C4-2B (cell line): ENCODE measurements at regions not wholly inside any gene's neighbourhood (a gene's known extent, or its start where the extent isn't known, plus 50 kb on each side); places are given as distances from the start of the nearest gene placed in this dataset.

Experiments
- H3K27ac ChIP-seq: fragments of 450-650 bp; 2 replicates; pipeline ENCODE4 v1.5.1; 2017
- CTCF ChIP-seq: fragments of 450-650 bp; conservative IDR thresholded peaks from 2 replicates; pipeline ENCODE4 v1.5.1; 2017; ENCODE audit warnings: mild to moderate bottlenecking
- ZFX ChIP-seq: fragments of 450-650 bp; IDR thresholded peaks from 2 replicates; pipeline ENCODE4 v1.6.1; 2017

GRCh38 chr2:33673937-33674336 lies 74.8 kb upstream of the FAM98A start:
- H3K27ac ChIP-seq: no peak overlapping the region
- TF ChIP-seq ZFX (no peak), CTCF (peak; percentile 40)

GRCh38 chr2:33672896-33673295 lies 73.8 kb upstream of the FAM98A start:
- TF ChIP-seq ZFX (no peak), CTCF (no peak)
- H3K27ac ChIP-seq: no peak overlapping the region

GRCh38 chr2:33672389-33672788 lies 73.3 kb upstream of the FAM98A start:
- TF ChIP-seq CTCF: no peak
- no peak for TF ChIP-seq ZFX
- no peak overlapping the region for H3K27ac ChIP-seq

- H3K27ac ChIP-seq: no peak overlapping the region
- TF ChIP-seq CTCF: no peak
Observed at GRCh38 chr2:33671198-33671597, 72.1 kb upstream of the FAM98A start.

- TF ChIP-seq ZFX (no peak), CTCF (peak; percentile 17; the same call in 1 of the 2 replicates)
- no peak overlapping the region for H3K27ac ChIP-seq
Observed at GRCh38 chr2:33670392-33670937, 71.4 kb upstream of the FAM98A start.

GRCh38 chr2:33666879-33667278 lies 67.8 kb upstream of the FAM98A start:
- TF ChIP-seq CTCF: no peak; the same call in 1 of the 2 replicates
- TF ChIP-seq ZFX: no peak
- no peak overlapping the region for H3K27ac ChIP-seq

GRCh38 chr2:33665039-33665438 lies 65.9 kb upstream of the FAM98A start:
- TF ChIP-seq CTCF (no peak), ZFX (no peak)
- no peak overlapping the region for H3K27ac ChIP-seq
